ENCODE measurements at regions not wholly inside any gene's neighbourhood (a gene's known extent, or its start where the extent isn't known, plus 50 kb on each side); places are given as distances from the start of the nearest gene placed in this dataset.
"Not testable (repeated sequence)": the region's sequence is repeated elsewhere in the genome, so short reads cannot be mapped to it uniquely, and the experiment has no call there.

DNA sequence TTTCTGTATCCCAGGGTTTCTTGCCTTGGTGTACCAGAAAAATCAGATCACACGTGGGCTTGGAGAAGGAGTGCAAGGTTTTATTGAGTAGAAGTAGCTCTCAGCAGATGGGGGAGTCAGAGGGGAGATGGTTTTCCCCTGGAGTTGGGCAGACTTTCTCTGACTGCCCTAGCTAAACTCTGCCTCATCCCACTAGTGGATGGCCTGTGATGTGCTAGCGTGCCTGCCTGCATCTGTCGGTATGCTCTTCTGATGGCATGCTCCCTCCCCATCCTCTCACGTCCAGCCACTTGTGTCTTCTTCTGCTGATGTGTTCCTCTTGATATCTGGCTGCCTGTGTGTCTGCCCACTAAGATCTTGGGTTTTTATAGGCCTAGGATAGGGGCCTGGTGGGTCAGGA is 616.1 kb upstream of the RGMB start:
- DNase-seq: no peak

DNA sequence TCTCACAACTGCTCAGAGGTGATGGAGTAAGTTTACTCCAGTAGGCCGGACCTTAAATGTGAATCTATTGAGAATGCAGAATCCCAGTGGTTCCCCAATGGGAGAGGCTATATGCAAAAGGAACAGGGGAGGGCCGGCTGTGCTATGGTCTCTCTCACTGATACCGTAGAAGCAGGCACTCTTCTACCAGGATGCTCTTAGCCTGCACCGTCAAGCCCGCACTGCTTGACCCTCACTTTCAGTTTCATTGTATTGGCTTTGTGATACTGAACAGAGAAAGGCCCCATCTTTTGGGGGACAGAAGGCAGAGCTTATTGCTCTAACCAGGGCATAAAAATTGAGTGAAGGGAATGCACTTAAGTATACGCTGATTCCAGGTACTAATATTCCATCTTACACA is 615.0 kb upstream of the RGMB start:
- DNase-seq: no peak

DNA sequence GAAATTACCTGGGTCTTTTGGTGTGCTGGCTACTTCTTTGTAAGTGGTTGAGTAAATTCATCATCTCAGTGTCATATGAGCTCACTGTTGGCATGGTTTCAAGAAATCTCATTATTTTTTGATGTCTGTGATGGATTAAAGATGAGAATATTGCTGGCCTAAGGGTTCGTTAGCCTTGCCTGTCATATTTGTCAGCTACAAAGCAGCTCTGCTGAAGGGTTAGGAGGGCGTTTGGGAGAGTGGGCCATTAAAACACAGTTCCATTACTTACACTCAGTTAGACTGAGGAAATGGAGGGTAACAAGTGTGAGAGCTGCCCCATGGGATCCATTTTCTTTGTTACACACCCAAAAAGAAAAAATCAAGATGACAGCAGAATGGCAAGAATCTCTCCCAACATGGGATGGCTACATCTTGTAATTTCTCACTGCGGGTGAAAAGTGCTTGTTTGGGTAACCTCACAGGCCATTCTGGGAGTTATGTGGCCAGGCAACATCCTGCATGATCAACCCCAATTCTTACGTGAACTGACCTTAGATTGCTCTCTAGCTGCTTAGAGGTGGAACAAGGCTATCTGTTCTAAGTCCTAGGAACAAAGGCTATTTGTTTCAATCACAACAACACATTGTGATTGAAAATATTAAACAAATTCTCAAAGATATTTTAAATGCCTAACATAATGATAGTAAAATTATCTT is 609.5 kb upstream of the RGMB start:
- DNase-seq: no peak

DNA sequence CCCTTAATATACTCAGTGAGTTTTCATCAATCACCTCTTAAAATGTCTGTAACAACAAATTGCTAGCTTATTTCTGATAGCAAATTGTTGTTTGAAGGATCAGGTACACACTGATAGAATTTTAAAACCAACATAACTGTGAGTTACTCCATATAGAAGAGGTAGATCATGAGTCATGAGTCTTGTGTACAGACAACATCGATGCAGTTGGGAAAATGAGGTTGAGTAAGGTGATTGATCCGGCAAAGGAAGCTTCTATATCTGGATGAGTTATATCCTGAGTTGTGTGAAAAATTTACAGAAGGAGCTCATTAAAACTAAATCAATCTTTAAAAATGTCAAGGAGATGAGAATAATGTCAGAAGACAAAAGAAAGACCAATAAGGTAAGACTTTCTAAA is 604.6 kb upstream of the RGMB start:
- no peak for DNase-seq

DNA sequence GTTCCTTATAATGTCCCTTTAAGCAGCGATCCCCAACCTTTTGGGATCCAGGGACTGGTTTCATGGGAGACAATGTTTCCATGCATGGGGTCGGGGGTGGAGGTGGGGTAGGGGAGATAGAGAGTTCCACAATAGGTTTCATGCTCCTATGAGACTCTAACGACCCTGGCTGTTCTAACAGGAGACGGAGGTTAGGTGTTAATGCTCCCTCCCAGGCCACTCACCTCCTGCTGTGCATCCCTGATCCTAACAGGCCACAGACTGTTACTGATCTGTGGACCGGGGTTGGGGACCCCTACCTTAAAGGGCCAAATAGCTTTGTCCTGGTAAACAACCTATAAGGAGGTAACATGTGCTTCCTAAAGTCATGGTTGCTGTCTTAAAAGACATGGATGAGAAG is 602.5 kb upstream of the RGMB start:
- no peak for DNase-seq

DNA sequence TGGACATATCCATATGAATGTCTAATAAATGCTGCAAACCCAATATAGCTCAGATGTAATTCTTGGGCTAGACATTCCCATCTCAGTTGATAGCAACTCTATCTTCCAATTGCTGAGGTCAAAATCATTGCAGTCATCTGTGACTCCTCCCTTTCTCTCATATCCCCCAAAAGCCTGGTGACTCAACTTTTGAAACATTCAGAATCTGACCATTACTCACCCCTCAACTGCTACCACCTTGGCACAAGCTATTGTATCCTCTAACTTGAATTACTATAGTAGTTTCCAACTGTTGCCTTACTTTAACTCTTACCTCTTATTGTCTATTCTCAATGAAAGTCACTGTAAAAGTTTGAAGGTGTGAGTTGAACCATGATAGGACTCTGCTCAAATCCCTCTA is 600.1 kb upstream of the RGMB start:
- no peak for DNase-seq

DNA sequence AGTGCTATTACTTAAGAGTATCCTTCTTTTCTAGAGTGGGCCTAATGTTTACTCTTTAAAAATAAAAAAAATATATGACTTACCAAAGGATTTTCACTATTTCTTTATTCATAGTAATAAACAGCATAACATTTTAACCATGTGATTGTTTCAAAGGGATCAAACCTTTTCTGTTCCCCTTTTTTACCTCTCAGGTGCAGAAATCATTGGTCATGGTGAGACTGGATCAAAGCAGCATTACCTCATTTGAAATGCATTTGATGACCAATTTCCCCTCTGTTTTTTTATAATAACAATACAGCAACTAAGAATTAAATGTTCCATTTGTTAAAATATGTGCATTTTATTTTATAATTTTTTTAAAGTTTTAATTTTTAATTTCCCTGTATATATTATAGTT is 598.0 kb upstream of the RGMB start:
- no peak for DNase-seq

DNA sequence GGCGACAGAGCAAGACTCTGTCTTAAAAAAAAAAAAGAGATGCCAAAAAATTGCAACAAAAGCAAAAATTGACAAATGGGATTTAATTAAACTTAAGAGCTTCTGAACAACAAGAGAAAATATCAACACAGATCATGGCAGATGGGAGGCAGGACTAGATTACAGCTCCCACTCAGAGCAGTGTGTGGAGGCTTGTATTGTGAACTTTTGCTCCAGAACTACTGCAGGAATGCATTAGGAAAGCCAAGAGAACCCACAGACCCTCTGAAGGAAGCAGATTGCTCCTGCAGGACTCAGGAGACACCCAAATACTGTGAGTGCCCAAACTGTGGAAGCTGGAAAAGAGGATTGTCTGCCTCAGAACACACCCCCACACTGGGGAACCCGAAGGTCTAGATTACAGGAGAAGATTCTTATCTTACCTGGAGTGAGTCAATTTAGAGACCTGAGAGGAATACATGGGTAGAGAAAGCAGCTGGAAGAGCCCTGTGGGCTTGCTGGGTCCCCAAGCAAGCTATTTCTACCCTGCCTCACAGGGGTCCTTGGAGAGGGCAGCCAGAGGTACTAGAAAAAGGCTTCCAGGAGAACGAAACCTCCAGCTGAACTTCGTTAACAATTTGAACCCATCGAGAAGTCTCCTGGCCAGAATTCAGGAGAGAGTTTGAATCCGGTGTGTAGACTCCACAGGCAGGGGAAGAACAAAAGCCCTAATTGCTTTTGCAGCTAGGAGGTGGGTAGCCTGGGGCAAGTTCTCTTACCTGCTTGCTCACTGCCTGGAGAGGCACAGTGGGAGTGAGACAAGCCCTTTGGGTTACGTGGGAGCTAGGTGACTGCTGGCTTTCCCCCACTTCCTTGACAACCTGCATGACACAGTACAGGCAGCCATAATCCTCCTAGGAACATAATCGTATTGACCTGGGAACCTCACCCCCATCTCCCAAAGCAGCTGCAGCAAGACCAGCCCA is 593.4 kb upstream of the RGMB start:
- DNase-seq: no peak

DNA sequence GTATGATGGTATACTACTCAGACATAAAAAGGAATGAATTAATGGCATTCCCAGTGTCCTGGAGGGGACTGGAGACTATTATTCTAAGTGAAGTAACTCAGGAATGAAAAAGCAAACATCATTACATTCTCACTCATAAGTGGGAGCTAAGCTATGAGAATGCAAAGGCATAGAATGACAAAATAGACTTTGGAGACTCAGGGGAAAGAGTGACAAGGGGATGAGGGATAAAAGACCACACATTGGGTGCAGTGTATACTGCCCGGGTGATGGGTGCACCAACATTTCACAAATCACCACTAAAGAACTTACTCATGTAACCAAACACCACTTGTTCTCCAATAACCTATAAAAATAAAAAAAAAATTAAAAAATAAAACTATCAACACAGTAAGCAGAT is 587.3 kb upstream of the RGMB start:
- no peak for DNase-seq

DNA sequence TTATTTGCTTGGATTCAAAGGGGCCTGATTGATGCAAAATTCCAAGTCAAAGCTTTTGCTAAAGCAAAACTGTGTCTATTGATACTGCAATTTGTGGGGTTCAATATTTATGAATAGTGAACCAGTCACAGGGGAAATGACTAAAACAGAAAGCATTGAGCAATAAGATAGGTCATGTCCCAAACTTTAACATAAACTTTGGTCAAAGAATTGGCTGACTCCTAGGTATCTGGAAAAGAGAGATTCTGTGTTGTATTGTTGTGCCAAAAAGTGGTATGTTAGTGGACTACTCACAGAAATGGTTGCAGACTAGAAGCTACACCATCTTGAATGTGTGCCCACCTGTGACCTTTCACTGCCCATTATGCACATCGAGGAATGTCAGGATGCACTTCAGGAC is 585.5 kb upstream of the RGMB start:
- no peak for DNase-seq

DNA sequence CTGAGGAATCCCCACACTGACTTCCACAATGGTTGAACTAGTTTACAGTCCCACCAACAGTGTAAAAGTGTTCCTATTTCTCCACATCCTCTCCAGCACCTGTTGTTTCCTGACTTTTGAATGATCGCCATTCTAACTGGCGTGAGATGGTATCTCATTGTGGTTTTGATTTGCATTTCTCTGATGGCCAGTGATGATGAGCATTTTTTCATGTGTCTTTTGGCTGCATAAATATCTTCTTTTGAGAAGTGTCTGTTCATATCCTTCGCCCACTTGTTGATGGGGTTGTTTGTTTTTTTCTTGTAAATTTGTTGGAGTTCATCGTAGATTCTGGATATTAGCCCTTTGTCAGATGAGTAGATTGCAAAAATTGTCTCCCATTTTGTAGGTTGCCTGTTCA is 583.1 kb upstream of the RGMB start:
- DNase-seq: not testable (repeated sequence)

DNA sequence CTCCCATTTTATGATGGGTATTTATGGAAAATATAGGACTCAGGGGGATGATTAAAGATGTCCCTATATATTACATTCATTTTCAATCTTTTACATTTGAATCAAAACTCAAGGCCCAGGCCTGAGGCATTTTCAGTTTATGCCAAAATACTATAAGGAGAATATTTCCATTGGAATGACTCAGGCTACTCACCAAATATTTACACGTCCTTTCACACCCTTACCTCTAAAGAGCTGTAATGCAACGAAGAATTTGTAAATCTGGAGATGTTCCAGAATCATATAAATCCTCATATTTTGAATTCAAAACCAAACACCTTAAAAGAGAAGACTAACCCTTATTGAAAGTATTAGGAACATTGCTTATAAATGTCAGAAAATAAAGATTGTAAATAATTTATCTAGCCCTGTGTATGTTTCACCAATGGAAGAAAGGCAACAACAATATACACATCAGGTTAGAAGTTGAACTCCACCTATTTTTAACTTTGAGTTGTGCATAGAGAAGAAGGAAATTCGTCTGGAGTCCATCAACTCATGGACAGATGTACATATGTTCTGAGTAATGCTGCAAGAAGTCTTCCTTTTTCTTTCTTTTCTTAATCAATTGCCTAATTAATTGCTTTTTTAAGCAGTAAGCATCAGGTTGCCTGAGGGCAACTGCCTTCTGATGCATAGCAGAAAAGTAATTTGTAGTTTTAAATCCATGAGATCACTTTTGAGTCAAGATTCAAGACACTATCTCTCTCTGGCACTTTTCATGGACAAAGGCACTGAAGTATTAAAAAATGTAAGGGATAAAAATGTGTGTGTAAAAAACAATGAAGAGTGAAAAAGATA is 579.3 kb upstream of the RGMB start:
- DNase-seq: no peak

DNA sequence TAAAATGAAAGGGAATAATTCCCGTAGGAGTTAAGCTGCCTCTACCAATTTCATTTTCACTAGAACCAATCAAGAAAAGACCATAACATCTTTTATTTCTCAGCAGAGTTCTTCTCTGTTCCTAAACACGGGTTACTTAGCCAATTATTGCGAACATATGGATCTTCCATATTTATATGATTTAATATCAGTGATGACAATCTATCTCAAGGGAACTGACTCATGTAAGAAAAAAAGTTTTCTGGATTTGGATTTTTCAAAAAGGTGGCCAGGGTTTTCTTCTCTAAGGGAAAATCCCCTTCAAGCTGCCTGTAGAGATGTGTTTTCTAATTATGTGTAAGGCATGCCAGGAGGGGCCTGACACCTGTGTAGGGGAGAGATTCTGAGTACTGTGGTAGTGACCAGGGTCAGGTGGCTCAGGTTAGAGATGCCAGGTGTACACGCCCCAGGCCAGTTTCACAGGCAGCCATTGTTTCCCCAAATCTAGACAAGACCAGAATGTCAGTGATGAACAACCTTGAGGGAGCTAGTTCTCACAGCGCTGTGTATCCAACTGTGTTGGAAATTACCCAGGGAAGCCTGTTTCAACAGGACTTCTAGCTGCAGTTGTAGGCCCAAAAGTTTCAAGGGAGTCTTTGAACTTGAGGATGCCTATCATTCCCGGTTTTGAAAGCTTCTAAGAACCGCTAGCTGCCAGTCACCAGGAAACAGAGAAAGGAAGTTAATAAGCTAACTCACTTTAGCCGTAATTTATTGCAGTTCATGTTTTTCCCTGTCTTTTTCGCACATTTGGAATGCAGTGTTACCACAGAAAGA is 572.5 kb upstream of the RGMB start:
- DNase-seq: no peak

DNA sequence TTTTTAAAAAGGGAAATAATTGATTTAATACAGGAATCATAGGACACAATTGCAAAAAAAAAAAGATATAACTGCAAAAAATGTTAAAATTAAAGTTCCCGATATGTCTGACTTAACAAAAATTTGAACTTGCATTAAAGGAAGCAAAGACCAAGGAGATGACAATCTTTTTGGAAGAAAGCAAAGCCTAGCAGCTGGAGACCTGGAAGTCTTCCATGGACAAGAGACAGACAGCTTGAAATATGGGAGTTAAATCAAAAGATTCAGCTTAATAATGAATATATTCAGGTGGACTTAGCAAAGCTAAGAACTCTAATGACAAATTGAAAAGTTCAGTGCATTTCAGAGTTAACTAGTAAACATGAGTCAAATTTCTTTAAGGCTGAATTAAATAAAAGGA is 568.7 kb upstream of the RGMB start:
- DNase-seq: no peak

DNA sequence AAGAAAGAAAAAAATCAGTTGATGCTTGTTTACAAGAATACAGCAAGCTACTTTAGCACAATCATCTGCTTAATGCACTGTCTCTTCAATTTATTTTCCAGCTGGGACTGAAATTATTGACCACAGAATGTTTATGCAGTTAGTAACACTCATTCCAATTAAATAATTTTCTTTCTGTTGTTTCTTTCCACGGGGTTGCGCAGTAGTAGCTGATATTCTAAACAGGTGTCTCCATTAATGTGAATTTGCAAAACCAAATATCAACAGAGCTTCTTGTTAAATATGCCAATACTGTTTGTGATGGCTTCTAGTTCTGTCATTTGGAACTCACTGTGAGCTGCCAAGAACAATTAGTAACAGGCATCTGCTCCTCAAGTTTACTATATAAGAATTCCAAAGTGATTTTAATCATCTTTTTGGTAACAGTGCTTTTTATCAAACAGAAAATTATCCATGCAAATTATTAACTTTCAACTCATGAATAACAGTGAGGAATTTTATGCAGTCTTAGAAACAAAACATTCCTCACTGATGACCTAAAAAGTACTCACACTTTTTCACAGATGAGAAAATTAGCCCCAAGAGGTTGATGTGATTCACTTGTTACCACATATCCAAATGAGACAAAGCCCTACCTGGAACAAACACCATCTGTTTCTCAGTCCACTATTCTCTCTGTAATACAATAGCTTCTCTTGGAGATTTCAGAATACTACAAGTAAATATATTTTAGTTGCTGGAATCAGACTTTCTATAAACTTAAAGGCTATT is 567.6 kb upstream of the RGMB start:
- DNase-seq: no peak

DNA sequence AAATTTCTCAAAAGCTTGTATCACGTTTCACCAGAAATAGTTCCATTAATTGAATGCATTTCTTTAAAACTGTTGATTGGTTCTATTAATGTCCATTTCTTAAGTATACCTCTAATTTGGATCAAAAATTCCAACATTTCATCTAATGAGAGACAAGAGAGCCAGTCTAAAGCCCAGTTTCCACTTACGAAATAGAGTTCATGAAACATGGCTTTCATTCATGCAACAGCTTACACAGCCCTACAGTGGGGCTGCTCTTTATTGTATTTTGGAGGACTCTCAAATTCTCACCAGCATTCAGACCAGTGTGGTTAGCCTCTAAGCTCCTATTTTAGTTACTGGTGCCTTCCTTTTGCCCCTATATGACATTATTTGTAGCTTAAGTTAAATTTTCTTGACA is 566.9 kb upstream of the RGMB start:
- no peak for DNase-seq

DNA sequence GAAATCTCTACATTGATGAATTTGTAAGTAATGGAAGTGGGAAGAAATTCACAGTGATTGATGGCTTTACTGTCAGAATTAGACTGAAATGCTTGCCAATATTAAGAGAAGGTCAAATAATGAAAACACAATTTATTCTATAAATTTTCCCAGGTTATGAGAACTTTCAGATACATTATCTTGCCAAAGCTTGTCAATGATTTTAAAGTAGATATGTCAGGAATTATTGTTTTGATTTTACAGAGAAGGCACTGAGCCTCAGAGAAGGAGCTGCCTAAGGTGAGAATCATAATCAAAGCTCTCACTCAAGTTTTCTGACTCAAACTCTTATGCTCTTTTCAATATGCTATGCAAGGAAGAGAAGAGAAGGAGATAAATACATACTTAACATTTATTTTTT is 564.0 kb upstream of the RGMB start:
- DNase-seq: no peak

DNA sequence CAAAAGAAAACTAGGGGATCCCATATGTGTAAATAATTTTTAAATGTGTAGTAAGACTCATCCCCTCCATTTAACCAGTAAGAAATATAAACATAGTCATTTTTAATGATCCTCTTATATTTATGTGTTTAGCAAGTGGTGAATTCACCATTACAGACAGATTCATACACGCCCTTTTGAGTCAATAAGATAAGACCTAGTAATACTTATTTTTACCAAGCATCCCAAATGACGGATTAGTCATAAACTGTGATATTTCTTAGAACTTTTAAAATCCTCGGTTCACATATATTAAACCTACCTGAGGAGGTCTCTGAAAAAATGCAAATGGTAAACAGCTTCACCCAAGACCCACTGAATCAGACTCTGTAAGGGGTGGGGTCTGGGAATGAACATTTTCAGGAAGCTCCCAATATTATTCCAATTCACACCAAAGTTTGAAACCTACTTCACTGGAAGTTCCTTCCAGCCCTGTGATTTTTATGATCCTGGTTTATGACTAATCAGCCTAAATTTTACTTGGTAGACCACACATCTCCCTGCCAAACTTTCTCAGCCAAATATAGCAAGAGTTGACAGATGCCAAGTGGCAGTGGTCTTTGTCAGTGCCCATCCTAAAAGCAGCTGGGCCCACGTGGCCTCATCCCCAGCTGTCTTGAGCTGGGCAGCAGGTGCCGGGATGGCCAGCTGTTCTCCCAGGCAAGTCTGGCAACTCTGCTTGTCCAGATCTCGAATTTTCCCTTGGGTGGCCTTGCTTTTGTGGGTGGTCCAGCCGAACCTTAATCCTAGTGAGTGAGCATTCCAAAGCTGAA is 559.0 kb upstream of the RGMB start:
- no peak for DNase-seq

DNA sequence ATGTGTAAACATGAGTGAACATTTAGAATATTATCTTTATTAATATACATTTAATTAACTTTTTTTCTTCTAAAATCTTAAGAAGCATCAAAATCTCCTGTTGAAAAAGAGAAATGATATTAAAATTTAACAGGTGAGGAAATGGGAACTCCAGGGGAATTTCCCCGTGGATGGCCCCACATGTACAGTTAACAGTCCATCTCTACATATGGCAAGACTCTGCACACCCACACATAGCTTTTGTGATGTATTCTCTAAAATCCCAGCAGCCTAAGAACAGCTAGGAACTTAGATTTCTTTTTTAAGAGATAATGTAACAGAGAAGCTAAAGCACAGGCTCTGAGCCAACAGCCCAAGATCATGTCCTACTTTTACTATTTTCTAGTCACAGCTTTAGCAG is 556.3 kb upstream of the RGMB start:
- DNase-seq: no peak

DNA sequence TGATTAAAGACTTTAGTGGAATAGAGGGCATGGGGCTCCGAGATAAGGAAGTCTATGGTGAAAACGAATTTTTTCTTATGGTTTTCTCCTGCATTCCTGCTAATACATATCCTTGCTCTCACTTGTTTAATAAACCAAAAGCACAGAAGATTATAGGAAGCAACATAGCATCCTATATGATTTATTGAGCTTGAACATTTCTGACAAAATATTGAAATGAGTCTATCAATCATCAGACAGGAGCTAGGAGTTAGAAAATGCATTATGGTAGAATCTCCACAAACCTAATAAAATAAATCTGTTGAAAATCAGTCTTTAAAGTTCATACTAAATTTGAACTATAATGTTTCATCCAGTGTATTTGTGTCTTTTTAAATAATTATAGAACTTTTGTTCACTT is 554.6 kb upstream of the RGMB start:
- DNase-seq: no peak

DNA sequence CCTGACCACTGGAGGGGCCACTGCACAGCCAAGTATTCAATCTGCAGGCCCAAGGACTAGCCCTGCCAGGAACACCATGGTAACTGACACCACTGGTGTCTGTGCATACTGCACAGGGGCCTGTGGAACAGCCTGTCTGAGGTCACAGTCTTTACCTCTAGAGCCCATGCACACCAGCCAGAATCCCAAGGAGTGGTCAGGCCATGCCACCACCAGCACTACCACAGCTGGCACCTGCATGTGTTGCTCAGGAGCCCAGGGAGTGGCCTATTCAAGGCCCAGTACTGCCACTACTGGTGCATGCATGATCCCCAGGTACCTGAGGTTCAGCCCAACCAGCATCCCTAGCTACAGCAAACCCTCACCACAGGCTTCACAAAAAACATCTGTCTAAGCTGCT is 546.0 kb upstream of the RGMB start:
- DNase-seq: no peak
